Activated T-helper 1 cell treated with anti-CD3 and anti-CD28 coated beads, Interleukin-12 subunit alpha, Interleukin-12 subunit beta, Interleukin-2, Interleukin-4 antibody, amounts not matched to agents 30 ng/mL and 10 ng/mL and 1 ng/mL, durations not matched to agents 14 hours and 24 hours and 36 hours (primary cell): ENCODE measurements at regions not wholly inside any gene's neighbourhood (a gene's known extent, or its start where the extent isn't known, plus 50 kb on each side); places are given as distances from the start of the nearest gene placed in this dataset.

Source experiments
- DNase-seq: peaks from one replicate; pipeline ENCODE4 v3.0.0; 2021; ENCODE audit warnings: low spot score
- H3K27ac Mint-ChIP-seq: one replicate; pipeline ENCODE4 v1.8.0; 2021; ENCODE audit warnings: mild to moderate bottlenecking, mixed read lengths
- H3K27me3 Mint-ChIP-seq: one replicate; pipeline ENCODE4 v1.8.0; 2022; ENCODE audit warnings: mild to moderate bottlenecking, moderate library complexity, mixed read lengths; ENCODE audit not compliant: insufficient read depth
- H3K36me3 Mint-ChIP-seq: one replicate; pipeline ENCODE4 v1.8.0; 2021; ENCODE audit warnings: low read depth, mixed read lengths
- H3K4me1 Mint-ChIP-seq: one replicate; pipeline ENCODE4 v1.8.0; 2021; ENCODE audit warnings: low read depth, mixed read lengths
- H3K4me3 Mint-ChIP-seq: one replicate; pipeline ENCODE4 v1.8.0; 2021; ENCODE audit warnings: mild to moderate bottlenecking, moderate library complexity, mixed read lengths
- H3K9me3 Mint-ChIP-seq: one replicate; pipeline ENCODE4 v1.8.0; 2021; ENCODE audit warnings: mixed read lengths
- intact Hi-C: fragments of 100-400 bp; cut with micrococcal nuclease; formaldehyde crosslinking; loops from one replicate; pipeline ENCODE4 v1.15.1; 2024

DNA sequence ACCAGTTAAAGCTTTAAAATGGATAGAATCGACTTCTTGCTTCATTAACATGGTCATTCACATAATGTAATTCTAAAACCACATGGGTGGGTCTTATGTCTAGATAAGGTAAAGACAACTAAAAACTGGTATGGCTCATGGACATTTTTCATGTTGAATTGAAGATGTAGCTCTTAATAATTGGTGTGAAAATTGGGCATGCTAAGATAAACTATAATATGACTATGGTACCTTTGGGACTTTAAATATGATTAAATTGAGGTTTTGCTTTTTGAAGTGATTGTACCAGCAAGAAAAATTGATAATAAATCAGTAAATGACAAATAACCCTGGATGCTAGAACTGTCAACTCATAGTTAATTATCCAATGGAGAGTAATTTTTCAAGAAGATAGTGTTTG lies 710.7 kb upstream of the PTPRD start:
- intact Hi-C loops: no loop called here
- Mint-ChIP-seq H3K27ac (no peak overlapping the region), H3K36me3 (no peaks in the 10 kb centered on the region), H3K4me3 (no peak overlapping the region), H3K4me1 (no peaks in the 10 kb centered on the region), H3K27me3 (no peaks in the 10 kb centered on the region), H3K9me3 (peaks cover under 1% of the 10 kb centered on the region)
- DNase-seq: no peak

DNA sequence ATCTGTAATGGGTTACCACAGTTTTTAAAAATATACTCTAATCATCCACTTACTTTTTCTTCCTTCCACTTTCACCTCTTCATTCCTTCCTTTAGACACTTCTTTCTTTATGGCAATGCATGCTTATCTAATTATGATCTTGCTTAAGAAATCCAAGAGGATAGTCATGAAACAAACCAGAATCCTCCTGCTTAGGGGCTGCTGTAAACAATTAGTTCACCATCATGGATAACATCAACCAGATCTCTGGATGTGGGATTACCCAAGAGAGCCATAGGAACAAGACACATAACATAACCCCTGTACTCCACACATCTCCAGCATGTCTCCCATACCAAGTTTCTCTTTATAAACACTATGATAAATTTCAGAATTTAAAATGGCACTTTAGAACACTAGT lies 713.4 kb upstream of the PTPRD start:
- no peak overlapping the region for H3K4me3 Mint-ChIP-seq

DNA sequence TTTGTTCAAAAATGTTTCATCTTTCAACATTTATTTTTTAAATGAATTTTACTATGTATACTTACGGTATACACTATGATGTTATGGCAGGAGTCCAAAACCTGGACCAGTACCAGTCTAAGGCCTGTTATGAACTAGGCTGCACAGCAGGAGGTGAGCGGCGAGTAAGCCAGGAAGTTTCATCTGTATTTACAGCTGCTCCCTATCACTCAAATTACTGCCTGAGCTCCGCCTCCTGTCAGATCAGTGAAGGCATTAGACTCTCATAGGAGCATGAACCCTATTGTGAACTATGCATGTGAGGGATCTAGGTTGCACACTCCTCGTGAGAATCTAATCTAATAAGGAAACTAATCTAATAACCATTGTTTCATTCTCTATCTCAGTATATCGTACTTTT lies 715.5 kb upstream of the PTPRD start:
- DNase-seq: no peak
- peaks cover 7% of the 10 kb centered on the region for H3K9me3 Mint-ChIP-seq
- H3K27me3 Mint-ChIP-seq: no peaks in the 10 kb centered on the region
- intact Hi-C loops: no loop called here
- H3K36me3 Mint-ChIP-seq: no peaks in the 10 kb centered on the region
- H3K4me1 Mint-ChIP-seq: no peaks in the 10 kb centered on the region
- no peak overlapping the region for H3K4me3 Mint-ChIP-seq
- H3K27ac Mint-ChIP-seq: no peak overlapping the region

More for the DNA sequence above, 713.4 kb upstream of the PTPRD start:
- no peak for DNase-seq
- Mint-ChIP-seq H3K9me3 (peaks cover 7% of the 10 kb centered on the region), H3K27me3 (no peaks in the 10 kb centered on the region), H3K4me1 (no peaks in the 10 kb centered on the region), H3K27ac (no peak overlapping the region), H3K36me3 (no peaks in the 10 kb centered on the region)
- intact Hi-C loops: no loop called here

DNA sequence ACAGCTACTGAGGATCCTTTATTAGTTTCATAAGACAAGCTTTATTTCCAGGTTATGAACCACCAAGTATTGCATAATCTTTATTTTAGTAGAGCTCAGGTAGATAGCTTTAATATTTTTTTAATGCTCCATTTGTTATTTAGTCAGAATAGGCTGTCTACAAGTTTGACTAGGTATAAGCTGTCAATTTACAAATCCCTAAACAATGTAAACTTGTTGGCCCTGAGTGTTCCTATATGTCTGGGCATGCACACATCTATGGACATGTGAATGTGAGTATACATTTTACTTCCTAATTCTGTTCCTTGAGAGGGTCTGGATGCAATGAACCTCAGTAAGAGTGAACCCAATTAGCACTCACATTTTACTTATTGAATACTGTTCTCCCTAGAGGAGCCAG lies 722.2 kb upstream of the PTPRD start:
- H3K27ac Mint-ChIP-seq: no peak overlapping the region
- H3K4me1 Mint-ChIP-seq: no peaks in the 10 kb centered on the region
- intact Hi-C loops: no loop called here
- H3K9me3 Mint-ChIP-seq: no peaks in the 10 kb centered on the region
- no peaks in the 10 kb centered on the region for H3K27me3 Mint-ChIP-seq
- no peak for DNase-seq
- H3K36me3 Mint-ChIP-seq: no peaks in the 10 kb centered on the region
- no peak overlapping the region for H3K4me3 Mint-ChIP-seq

DNA sequence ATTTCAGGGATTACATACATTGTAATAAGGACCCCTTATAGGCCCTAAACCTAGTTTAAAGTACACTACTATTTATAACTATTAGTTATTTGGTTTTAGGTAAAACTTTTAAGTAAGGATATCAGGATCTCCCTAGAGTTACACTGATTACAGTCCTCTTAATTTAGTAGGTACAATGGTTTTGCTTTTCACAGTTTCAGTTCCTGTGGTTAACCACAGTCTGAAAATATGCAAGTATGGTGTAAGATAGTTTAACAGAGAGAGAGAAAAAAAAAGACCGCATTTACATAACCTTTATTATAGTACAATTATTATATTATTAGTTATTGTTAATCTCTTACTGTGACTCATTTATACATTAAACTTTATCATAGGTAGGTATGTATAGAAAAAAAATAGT lies 725.3 kb upstream of the PTPRD start:
- no peaks in the 10 kb centered on the region for H3K4me1 Mint-ChIP-seq
- DNase-seq: no peak
- H3K36me3 Mint-ChIP-seq: no peaks in the 10 kb centered on the region
- no peak overlapping the region for H3K27ac Mint-ChIP-seq
- H3K27me3 Mint-ChIP-seq: no peaks in the 10 kb centered on the region
- H3K4me3 Mint-ChIP-seq: no peak overlapping the region
- peaks cover 5% of the 10 kb centered on the region for H3K9me3 Mint-ChIP-seq
- intact Hi-C loops: no loop called here

DNA sequence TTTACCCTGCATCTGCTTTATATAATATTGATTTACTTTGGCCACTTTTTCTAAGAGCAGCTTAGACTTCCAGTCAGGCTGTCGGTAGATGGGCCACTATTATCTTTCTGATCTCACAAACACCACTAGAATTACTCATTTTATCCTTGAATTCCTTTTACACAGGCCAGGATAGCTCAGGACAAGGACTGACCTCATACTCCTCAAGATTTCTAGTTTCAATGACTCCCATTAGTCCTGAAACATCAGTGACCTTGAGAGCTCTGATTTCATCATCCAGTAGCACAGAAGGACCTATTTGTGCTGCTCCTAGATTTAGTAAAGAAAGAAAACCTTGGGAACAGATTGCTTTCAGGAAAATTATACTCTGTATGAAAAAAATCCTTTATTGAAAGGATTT lies 727.9 kb upstream of the PTPRD start:
- Mint-ChIP-seq H3K27me3 (no peaks in the 10 kb centered on the region), H3K9me3 (peaks cover 5% of the 10 kb centered on the region), H3K4me3 (no peak overlapping the region), H3K36me3 (no peaks in the 10 kb centered on the region), H3K27ac (no peak overlapping the region), H3K4me1 (no peaks in the 10 kb centered on the region)
- intact Hi-C loops: no loop called here
- no peak for DNase-seq

DNA sequence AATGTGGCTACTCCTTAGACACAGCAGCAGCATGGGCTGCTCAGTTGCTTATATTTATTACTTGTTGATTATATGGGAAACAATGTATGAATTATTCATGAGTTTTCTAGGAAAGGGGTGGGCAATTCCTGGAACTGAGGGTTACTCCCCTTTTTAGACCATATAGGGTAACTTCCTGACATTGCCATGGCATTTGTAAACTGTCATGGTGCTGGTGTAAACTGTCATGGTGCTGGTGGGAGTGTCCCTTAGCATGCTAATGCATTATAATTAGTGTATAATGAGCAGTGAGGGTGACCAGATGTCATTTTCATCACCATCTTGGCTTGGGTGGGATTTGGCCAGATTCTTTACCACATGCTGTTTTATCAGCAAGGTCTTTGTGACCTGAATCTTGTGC lies 734.6 kb upstream of the PTPRD start:
- Mint-ChIP-seq H3K4me1 (no peaks in the 10 kb centered on the region), H3K27ac (no peak overlapping the region), H3K9me3 (peaks cover 19% of the 10 kb centered on the region), H3K27me3 (no peaks in the 10 kb centered on the region), H3K4me3 (no peak overlapping the region), H3K36me3 (no peaks in the 10 kb centered on the region)
- DNase-seq: no peak
- intact Hi-C loops: no loop called here

DNA sequence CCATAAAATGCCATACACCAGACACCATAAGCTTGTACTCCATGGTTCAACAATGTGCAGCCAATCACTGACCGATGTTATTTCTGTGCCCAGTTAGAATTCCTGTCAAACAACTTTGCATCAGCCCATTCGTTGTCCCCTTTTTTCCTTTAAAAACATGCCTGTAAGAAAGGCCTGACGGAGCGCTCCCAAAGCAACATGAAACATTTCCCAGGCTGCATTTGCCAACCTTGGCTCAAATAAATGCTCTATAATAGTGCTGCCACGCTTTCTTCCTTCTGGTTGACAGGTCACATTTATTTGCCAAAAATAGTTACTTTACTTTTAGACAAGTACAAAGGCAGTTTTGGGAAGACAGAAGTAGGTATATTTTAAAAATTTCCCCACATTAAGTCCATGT lies 735.6 kb upstream of the PTPRD start:
- Mint-ChIP-seq H3K36me3 (no peaks in the 10 kb centered on the region), H3K27me3 (no peaks in the 10 kb centered on the region), H3K4me1 (no peaks in the 10 kb centered on the region), H3K9me3 (peaks cover 23% of the 10 kb centered on the region), H3K27ac (no peak overlapping the region), H3K4me3 (no peak overlapping the region)
- intact Hi-C loops: no loop called here
- no peak for DNase-seq

DNA sequence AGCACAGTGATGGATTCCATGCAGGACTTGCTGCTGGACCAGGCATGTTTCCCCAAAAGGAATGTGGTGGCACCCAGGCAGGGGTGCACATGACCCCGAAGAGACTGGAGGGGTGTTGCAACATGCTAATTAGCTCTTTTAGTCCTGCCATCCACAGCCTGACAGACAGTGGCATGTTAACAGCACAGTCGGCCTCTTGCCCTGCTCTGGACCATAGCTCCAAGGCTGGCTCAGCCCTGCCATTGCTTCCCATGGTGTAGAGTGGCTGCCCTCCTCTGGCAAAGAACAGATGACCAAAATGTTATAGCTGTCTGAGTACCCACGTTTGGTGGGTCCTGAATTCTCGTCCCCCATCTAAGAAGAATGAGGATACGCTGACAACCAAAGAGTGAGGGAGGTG lies 736.4 kb upstream of the PTPRD start:
- DNase-seq: no peak
- Mint-ChIP-seq H3K27me3 (no peaks in the 10 kb centered on the region), H3K4me3 (no peak overlapping the region), H3K4me1 (no peaks in the 10 kb centered on the region), H3K36me3 (no peaks in the 10 kb centered on the region), H3K9me3 (peaks cover 23% of the 10 kb centered on the region), H3K27ac (no peak overlapping the region)
- intact Hi-C loops: no loop called here

DNA sequence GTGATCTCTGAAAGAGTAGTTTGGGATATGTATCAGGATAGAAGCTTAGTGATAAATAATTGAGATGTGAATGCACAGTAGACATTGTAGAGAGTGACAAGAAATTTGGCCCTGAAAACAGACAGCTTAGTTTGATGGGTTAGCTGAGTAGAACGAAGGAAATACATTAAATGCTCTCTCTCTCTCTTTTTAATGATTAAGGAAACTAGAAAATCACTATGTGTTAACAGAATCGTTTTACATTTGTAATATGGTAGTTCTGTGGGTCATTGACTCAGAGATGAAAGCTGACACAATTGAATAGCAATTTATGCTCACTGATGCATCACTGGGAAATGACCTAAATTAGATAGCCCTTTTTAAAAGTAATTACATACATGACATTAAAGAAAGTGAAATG lies 739.8 kb upstream of the PTPRD start:
- Mint-ChIP-seq H3K9me3 (peaks cover 18% of the 10 kb centered on the region), H3K4me1 (no peaks in the 10 kb centered on the region), H3K36me3 (no peaks in the 10 kb centered on the region), H3K4me3 (no peak overlapping the region), H3K27ac (no peak overlapping the region), H3K27me3 (no peaks in the 10 kb centered on the region)
- no peak for DNase-seq
- intact Hi-C loops: no loop called here

DNA sequence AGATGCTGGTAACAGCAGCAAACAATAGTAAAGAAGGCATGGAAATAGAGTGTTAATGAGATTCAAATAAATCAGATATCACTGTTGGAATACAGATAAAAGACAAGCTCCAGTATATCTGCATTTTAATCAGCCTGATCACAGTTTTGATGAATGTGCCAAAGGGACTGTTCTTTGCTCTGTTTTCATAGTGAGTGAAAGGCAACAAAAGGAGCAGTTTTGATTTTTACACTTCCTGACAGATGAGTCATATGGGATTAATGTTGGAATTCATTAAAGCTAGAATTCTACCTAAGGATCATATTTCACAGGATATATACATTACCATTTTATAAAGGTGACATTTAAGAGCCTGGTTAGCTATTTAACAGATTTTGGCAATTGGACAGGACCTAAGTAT lies 743.3 kb upstream of the PTPRD start:
- Mint-ChIP-seq H3K9me3 (peaks cover 14% of the 10 kb centered on the region), H3K27me3 (no peaks in the 10 kb centered on the region), H3K4me1 (no peaks in the 10 kb centered on the region), H3K4me3 (no peak overlapping the region), H3K36me3 (no peaks in the 10 kb centered on the region), H3K27ac (no peak overlapping the region)
- intact Hi-C loops: no loop called here
- DNase-seq: no peak

DNA sequence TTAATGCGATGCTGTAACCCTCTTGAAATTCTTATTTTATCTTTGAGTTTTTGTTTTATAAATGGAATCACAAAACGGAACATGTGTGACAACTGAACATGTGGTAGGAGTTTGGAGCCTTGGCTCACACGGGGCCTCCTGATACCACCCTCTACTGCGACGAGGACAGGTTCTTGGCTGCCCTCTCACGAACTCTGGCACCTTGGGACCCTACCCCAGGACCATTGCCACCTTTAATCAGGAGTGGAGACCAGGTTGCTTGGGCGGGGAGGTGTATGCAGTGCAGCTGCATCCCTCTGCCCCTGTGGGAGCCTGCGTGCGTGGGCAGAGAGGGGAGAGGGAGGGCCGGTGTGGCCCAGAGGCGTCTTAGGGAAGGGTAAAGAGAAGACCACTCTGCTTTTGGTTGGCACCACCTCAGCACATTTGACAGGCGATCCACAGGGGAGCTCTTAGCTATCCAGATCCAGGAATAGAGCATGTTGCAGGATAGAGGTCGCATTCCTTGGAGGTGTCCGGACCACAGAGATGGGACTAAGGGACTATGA lies 753.9 kb upstream of the PTPRD start:
- intact Hi-C loops: no loop called here
- peaks cover 6% of the 10 kb centered on the region for H3K9me3 Mint-ChIP-seq
- H3K27me3 Mint-ChIP-seq: no peaks in the 10 kb centered on the region
- no peaks in the 10 kb centered on the region for H3K4me1 Mint-ChIP-seq
- H3K4me3 Mint-ChIP-seq: no peak overlapping the region
- H3K36me3 Mint-ChIP-seq: no peaks in the 10 kb centered on the region
- H3K27ac Mint-ChIP-seq: no peak overlapping the region
- DNase-seq: no peak

DNA sequence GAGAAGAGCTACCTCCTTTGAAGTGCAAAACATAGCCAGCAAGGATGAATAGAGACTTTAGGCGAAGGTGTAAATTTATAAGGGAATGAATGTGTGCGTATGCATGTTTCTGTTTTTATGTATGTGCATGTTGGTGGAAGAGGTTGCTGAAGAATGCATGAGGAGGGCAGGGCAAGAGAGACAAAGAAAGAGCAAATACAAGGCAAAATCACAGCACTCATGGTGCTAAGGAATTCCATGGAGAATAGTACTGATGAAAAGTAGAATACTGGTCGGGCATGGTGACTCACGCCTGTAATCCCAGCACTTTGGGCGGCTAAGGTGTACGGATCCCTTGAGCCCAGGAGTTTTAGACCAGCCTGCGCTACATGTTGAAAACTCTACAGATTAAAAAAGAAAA lies 762.1 kb upstream of the PTPRD start:
- H3K27me3 Mint-ChIP-seq: no peaks in the 10 kb centered on the region
- no peak overlapping the region for H3K4me3 Mint-ChIP-seq

DNA sequence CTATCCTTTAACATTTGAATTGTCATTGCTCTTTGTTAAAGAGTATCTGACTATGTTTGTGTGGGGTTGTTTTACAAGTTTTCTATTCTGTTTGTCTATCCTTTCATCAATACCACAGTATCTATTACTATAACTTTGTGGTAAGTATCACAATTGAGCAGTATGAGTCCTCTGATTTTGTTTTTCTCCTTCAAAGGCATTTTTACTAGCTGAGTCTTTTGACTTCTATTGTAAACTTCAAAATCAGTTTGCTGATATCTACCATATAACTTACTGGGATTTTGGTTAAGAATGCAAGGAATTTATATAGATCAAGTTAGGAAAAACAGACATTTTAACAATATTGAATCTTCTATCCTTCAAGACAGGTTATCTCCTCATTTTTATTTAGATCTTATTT lies 789.8 kb upstream of the PTPRD start:
- intact Hi-C loops: no loop called here
- Mint-ChIP-seq H3K27ac (no peak overlapping the region), H3K4me3 (no peak overlapping the region), H3K27me3 (no peaks in the 10 kb centered on the region), H3K4me1 (no peaks in the 10 kb centered on the region), H3K9me3 (peaks cover 49% of the 10 kb centered on the region), H3K36me3 (no peaks in the 10 kb centered on the region)
- no peak for DNase-seq

More for the DNA sequence above, 762.1 kb upstream of the PTPRD start:
- Mint-ChIP-seq H3K9me3 (peaks cover 4% of the 10 kb centered on the region), H3K4me1 (no peaks in the 10 kb centered on the region), H3K27ac (no peak overlapping the region), H3K36me3 (no peaks in the 10 kb centered on the region)
- intact Hi-C loops: no loop called here
- no peak for DNase-seq
